ENCODE measurements at regions not wholly inside any gene's neighbourhood (a gene's known extent, or its start where the extent isn't known, plus 50 kb on each side); places are given as distances from the start of the nearest gene placed in this dataset.
"Not testable (repeated sequence)": the region's sequence is repeated elsewhere in the genome, so short reads cannot be mapped to it uniquely, and the experiment has no call there.

DNA sequence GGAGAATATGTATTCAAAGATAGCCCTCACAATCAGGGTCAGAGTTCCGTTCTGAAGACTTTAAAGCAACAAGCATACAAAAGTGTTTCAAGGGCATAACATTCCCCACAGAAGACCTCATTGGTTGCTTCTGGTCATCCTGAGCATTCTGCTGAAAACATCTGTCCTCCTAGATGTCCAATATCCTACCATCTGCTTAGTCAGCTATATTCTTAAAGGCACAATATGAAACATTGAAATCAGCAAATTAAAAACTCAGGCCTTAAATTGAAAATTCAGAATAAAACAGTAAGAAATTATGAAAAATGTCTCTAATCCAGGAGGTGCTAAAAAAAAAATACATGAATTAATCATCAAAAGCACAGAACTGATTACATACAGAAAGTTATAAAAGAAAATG, 1491.2 kb upstream of the PRR20A start:
- no peaks in the 10 kb centered on the region for H3K9me3 ChIP-seq
- TF ChIP-seq POLR2A (IDR thresholded peaks at IDR 0.05), result no peak
- TF ChIP-seq, protein P1, sequence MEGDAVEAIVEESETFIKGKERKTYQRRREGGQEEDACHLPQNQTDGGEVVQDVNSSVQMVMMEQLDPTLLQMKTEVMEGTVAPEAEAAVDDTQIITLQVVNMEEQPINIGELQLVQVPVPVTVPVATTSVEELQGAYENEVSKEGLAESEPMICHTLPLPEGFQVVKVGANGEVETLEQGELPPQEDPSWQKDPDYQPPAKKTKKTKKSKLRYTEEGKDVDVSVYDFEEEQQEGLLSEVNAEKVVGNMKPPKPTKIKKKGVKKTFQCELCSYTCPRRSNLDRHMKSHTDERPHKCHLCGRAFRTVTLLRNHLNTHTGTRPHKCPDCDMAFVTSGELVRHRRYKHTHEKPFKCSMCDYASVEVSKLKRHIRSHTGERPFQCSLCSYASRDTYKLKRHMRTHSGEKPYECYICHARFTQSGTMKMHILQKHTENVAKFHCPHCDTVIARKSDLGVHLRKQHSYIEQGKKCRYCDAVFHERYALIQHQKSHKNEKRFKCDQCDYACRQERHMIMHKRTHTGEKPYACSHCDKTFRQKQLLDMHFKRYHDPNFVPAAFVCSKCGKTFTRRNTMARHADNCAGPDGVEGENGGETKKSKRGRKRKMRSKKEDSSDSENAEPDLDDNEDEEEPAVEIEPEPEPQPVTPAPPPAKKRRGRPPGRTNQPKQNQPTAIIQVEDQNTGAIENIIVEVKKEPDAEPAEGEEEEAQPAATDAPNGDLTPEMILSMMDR (IDR thresholded peaks at IDR 0.05), result no peak

DNA sequence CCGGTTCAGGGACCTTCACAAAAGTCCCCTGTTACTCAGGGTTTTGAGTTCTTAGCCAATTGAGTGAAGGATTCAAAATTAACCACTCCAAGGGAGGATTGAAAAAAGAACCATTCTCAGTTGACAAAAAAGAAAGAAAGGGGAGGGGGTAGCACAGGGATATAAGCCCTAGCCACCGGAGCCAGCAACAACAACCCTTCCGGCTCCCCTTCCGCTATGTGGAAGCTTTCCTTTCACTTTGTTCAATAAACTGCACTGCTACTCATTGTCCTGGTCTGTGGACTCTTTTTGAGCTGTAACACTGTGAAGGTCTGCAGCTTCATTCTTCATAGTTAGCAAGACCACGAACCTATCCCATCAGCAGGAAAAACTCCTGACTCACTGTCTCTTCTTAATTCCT, 1488.1 kb upstream of the PRR20A start:
- no peaks in the 10 kb centered on the region for H3K4me1 ChIP-seq
- H3K27ac ChIP-seq, result no peak overlapping the region
- H3K36me3 ChIP-seq, result no peaks in the 10 kb centered on the region
- DNase-seq, result no peak
- TF ChIP-seq, protein P1 (IDR thresholded peaks at IDR 0.05), result no peak
- TF ChIP-seq POLR2A (IDR thresholded peaks at IDR 0.05), result no peak
- H3K27me3 ChIP-seq, result no peaks in the 10 kb centered on the region
- H3K9me3 ChIP-seq, result no peaks in the 10 kb centered on the region
- no peak overlapping the region for H3K4me3 ChIP-seq

More for the DNA sequence above, 1491.2 kb upstream of the PRR20A start:
- Histone ChIP-seq H3K36me3 (no peaks in the 10 kb centered on the region), H3K4me1 (no peaks in the 10 kb centered on the region), H3K4me3 (no peak overlapping the region), H3K27me3 (no peaks in the 10 kb centered on the region), H3K27ac (no peak overlapping the region)
- DNase-seq, result no peak

DNA sequence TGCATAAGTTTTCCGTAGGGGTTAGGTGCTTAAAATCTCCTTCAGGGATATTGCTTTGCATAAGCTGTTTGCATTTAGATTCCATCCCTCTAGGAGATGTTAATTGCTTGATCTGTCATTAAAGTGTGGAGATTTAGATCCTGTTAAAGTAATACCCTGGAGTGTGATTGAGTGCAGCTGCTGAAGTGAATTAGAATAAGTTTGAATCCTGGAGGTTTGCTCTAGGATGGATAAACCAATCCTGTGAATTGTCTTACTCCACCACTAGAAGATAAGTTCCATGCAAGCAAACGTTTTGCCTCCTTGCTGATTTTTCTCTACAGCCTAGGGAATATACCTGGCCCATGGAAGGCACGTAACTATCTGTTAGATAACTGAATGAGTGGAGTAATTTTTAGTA, 1487.2 kb upstream of the PRR20A start:
- H3K4me1 ChIP-seq, result no peaks in the 10 kb centered on the region
- TF ChIP-seq, protein P1 (IDR thresholded peaks at IDR 0.05), result no peak
- no peak for TF ChIP-seq POLR2A (IDR thresholded peaks at IDR 0.05)
- H3K36me3 ChIP-seq, result no peaks in the 10 kb centered on the region
- no peaks in the 10 kb centered on the region for H3K27me3 ChIP-seq
- no peak overlapping the region for H3K27ac ChIP-seq
- DNase-seq, result no peak
- H3K4me3 ChIP-seq, result no peak overlapping the region
- H3K9me3 ChIP-seq, result no peaks in the 10 kb centered on the region

DNA sequence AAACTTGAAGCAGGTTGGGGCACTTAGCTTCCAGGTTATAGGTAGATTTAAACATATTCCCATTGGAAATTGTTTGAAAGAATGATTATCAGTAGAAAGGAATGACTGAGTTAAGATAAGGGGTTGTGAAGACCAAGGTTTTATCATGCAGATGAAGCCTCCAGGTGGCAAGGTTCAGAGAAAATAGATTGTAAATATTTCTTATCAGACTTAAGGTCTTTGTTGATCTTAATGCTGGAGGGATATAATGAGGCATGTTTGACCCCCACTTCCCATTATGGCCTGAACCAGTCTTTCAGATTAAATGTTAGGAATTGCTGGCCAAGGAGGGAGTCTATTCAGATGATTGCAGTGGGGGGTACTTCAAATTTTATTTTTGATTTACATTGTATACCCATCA, 1486.5 kb upstream of the PRR20A start:
- H3K4me3 ChIP-seq, result no peak overlapping the region
- H3K9me3 ChIP-seq, result no peaks in the 10 kb centered on the region
- H3K4me1 ChIP-seq, result no peaks in the 10 kb centered on the region
- no peak overlapping the region for H3K27ac ChIP-seq
- TF ChIP-seq, protein P1 (IDR thresholded peaks at IDR 0.05), result no peak
- TF ChIP-seq POLR2A (IDR thresholded peaks at IDR 0.05), result no peak
- no peaks in the 10 kb centered on the region for H3K27me3 ChIP-seq
- DNase-seq, result no peak
- no peaks in the 10 kb centered on the region for H3K36me3 ChIP-seq

DNA sequence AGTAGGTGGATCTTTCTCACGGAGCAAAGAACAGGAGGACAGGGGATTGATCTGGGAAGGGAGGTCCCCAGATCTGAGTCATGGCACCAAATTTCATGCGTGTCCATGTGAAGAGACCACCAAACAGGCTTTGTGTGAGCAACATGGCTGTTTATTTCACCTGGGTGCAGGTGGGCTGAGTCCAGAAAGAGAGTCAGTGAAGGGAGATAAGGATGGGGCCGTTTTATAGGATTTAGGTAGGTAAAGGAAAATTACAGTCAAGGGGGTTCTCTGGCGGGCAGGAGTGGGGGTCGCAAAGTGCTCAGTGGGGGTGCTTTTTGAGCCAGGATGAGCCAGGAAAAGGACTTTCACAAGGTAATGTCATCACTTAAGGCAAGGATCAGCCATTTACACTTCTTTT, 1480.5 kb upstream of the PRR20A start:
- not testable (repeated sequence) for DNase-seq, H3K4me3 ChIP-seq, H3K27me3 ChIP-seq, H3K9me3 ChIP-seq, H3K36me3 ChIP-seq, H3K27ac ChIP-seq, H3K4me1 ChIP-seq

DNA sequence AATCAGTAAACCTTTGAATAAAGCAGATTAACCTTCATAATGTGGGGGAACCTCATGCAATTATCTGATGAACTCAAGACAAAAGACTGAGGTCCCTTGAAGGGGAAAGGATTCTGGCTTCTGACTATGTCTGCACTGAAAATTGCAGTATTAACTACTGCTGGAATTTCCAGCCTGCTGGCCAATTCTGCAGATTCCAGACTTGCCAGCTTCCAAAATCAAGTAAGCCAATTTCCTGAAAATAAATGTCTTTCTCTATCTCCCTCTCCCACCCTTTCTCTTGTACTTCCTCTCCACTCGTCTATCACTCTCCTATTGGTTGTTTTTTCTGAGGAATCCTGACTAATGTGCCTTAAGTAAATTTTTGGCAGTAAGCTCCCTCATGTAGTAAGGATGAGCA, 1479.9 kb upstream of the PRR20A start:
- H3K27me3 ChIP-seq, result no peaks in the 10 kb centered on the region
- H3K4me1 ChIP-seq, result no peaks in the 10 kb centered on the region
- no peaks in the 10 kb centered on the region for H3K9me3 ChIP-seq
- no peak overlapping the region for H3K4me3 ChIP-seq
- H3K36me3 ChIP-seq, result no peaks in the 10 kb centered on the region
- no peak for DNase-seq
- H3K27ac ChIP-seq, result no peak overlapping the region
- TF ChIP-seq, protein P1 (IDR thresholded peaks at IDR 0.05), result no peak
- no peak for TF ChIP-seq POLR2A (IDR thresholded peaks at IDR 0.05)

All from Peyer's patch (tissue), 4 donors.